GM19099 (cell line): ENCODE measurements at regions not wholly inside any gene's neighbourhood (a gene's known extent, or its start where the extent isn't known, plus 50 kb on each side); places are given as distances from the start of the nearest gene placed in this dataset.

Source experiments
- POLR2A ChIP-seq: IDR thresholded peaks from 3 replicates; pipeline ENCODE4 v1.6.1; 2011; ENCODE audit warnings: low read depth; ENCODE audit not compliant: insufficient read length; ENCODE audit errors: extremely low read depth

DNA sequence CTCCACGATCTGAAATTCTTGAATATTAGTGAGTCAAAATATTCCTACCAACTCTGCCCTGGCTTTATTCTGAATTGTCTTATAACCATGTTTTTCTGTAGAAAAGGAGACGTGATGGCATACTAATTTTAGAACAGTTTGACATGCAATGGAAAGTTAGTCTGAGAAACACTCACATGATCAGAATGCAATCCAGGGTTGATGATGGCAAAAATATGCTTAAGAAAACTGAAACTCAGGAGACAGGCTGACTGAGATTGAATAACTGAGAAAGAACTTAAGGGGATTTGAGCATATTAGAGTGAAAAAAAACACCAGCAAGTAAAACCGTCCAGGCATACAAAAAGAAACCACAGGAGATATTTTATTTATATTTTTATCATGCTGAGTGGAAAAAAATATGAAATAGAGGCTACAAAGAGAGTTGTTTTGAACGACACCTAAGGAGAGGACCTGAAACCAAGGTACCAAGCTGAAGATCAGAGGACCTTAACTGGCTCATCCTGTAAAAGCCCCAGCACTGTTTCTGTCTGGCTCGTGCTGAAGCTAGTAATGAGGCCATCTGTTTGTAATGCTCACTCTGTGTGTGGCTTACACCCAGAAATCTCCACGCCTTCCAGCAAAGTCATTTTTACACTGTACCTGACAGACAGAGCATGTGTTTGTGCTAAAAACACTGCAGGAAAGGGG, 437.2 kb upstream of the PKDCC start:
- TF ChIP-seq POLR2A, result no peak

- no peak for TF ChIP-seq POLR2A
These were observed 429.1 kb upstream of the PKDCC start for GRCh38 chr2:41618754-41619153.

GRCh38 chr2:41621095-41621494, 426.7 kb upstream of the PKDCC start:
- TF ChIP-seq POLR2A, result no peak

GRCh38 chr2:41621563-41621962, 426.3 kb upstream of the PKDCC start:
- no peak for TF ChIP-seq POLR2A

DNA sequence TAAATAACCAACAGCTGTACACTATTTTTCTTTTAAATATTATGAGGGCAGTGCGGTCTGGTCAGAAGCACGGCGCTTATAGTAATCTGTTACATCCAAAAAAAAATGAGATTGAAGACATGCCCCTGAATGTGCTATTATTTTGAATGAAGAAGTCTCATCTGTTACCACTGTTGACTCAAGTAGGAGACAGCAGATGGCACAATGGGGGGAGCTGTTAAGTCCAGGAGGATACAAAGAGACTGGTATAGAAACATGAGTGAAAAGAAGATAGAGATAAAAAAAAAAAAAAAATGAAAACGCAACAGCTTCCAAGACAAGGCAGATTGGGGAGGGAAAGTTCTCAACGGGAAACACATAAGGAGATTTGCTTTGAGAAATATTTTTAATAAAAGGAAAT, 425.5 kb upstream of the PKDCC start:
- TF ChIP-seq POLR2A, result no peak

DNA sequence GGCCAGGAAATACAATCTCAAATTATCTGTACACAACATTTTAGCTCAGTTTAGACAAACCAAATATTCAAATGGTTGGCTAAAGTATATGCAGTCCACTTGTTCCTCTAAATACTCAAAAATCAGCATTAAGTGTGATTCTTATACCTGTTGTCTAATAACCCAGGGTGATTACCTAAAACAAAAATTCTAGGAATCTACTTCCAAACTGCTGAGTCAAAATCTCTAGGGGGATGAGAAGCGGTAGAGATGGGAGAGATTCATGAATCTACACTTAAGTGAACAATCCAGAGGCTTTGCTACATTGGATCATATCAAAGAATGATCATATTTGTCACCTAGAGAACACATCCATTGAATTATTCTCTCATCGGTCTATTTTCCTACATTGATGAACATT, 420.9 kb upstream of the PKDCC start:
- no peak for TF ChIP-seq POLR2A

DNA sequence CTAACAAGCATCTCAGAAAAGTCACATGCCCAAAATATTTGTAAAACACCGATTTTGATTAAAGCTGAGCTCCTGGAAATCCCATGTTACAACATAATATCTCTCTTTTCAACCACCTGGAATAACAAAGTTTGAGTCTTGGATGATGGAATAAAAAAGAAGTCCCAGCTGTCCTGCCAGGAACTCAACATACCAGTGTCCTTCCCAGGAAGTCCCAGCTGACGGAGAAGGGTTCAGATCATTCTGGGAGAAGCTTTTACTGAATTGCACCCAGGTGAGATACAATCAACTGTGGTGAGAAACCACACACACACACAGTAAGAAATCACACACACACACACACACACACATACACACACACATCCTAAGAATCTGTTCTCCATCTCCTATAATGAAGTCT, 413.1 kb upstream of the PKDCC start:
- TF ChIP-seq POLR2A, result no peak

- TF ChIP-seq POLR2A, result no peak
These were observed 402.9 kb upstream of the PKDCC start for GRCh38 chr2:41644936-41645335.

DNA sequence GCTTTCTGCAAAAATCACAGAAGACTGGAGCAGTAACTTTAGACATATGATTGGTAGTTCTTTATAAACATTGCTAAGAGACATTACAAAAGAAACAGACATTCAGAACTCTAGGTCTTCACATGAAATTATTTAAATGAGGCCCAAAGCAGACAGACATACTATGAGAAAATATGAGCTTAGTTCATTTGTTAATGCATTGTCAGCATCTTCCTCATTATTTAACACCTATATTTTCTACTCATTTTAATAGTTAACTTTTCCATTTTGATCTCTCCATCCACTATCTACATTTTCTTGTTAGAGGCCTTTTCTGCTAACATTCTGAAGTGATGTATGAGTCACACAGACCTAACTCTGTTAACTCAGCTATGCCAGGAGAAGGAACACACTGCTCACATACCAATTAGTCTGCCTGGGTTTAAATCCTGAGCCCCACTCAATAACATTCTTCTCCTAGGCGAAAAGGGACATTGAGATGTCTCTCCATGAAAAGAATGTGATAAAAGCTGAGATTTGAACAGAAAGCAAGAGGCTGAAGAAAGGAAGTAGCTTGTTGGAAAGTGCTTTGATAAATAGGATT, 400.3 kb upstream of the PKDCC start:
- no peak for TF ChIP-seq POLR2A

GRCh38 chr2:41657226-41657625, 390.6 kb upstream of the PKDCC start:
- no peak for TF ChIP-seq POLR2A

DNA sequence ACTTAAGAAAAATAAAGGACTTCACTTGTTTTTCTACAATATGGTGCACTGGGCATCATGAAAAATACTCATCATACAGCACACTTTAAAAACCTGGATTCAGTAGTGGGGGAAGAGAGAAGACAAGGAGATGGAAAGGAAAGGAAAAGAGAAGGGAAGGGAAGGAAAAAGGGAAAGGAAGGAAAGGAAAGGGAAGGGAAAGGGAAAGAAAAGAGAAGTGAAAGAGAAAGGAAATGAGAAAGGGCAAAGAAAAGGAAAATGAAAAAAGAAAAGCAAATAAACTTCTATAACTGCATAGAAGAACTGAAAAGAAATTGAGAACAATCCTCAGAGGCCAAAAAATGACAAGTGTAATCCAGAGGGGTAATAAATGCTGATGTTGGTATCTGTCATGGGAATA, 388.1 kb upstream of the PKDCC start:
- no peak for TF ChIP-seq POLR2A

DNA sequence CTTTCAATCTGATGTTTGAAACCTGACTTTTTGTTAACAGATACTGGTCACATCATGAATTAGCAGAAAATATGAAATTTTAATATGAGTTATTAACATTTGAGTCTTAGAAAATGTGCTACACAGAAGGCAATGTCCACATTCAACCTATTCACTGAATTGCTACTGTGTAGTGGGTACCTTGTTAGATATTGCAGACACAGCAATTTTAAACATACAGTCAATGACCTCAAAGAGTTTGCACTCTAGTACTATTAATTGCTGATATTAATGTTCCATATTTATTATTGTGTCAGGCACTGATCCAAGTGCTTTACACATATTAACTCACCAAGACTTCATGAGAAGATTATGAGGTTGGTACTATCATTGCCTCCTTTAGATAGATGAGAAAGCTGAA, 385.4 kb upstream of the PKDCC start:
- no peak for TF ChIP-seq POLR2A

GRCh38 chr2:41663056-41663455, 384.8 kb upstream of the PKDCC start:
- no peak for TF ChIP-seq POLR2A

DNA sequence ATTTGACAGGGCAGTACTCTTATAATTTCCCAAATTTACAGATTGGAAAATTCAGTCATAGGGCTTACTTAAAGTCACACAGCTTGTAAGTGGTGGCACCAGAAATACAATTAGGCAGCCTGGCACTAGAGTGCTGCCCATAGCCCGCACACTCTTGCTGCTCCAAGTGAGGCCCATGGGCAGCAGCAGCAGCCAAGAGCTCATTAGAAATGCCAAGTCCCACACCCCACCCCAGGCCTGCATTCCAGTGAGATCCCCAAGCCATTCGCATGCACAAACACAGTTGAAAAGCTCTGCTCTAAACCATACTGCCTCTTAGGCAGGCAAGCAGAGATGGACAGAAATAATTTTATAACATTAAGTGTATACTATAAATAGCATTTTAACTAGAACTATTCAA, 379.3 kb upstream of the PKDCC start:
- TF ChIP-seq POLR2A, result no peak

DNA sequence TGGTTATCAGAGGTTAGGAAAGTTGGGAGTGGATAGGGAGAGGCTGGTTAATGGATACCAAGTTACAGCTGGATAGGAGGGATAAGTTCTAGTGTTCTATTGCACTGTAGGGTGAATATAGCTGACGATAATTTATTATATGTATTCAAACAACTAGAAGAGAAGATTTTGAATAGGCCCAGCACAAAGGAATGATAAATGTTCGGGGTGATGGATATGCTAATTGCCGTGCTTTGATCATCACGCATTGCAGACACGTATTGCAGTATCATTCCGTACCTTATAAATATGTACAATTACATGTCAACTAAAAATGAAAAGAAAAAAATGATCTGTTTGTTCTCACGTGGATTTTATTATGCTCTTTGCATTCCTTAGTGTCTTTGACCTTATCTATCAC, 369.2 kb upstream of the PKDCC start:
- TF ChIP-seq POLR2A, result no peak

DNA sequence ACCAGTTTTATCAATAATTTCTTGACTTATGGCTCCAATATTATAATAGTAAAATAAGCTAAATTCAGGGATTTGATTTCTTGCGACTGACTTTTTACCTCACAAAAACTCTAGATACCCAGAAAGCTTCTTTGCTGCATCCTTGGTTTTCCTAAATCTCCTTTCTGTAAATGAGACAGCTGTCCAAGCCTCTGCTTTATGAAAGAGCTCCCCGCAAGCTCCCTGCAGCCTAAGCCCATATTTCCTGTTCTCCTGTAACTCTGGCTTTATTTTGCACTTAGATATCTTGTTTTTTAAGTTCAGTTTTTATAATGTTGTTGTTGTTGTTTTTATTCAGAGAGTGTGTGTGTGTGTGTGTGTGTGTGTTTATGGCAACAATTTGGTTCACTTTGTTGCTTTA, 361.7 kb upstream of the PKDCC start:
- TF ChIP-seq POLR2A, result no peak

- TF ChIP-seq POLR2A, result no peak
These were observed 356.3 kb upstream of the PKDCC start for GRCh38 chr2:41691561-41691960.
